Hepatocyte (in vitro differentiated cells): ENCODE measurements at regions not wholly inside any gene's neighbourhood (a gene's known extent, or its start where the extent isn't known, plus 50 kb on each side); places are given as distances from the start of the nearest gene placed in this dataset.

Source experiments
- DNase-seq: peaks from one replicate; pipeline ENCODE4 v3.0.0-alpha.2; 2016; ENCODE audit warnings: low spot score
- H2AFZ ChIP-seq: fragments of 200-600 bp; sonication (generic); 2 replicates; pipeline ENCODE4 v1.6.0; 2016; ENCODE audit warnings: antibody characterized with exemption, mild to moderate bottlenecking
- H3K27ac ChIP-seq: fragments of 200-600 bp; sonication (generic); 2 replicates; pipeline ENCODE4 v1.5.1; 2016; ENCODE audit warnings: mild to moderate bottlenecking
- H3K27me3 ChIP-seq: fragments of 200-600 bp; sonication (generic); 2 replicates; pipeline ENCODE4 v1.6.1; 2016
- H3K36me3 ChIP-seq: fragments of 200-600 bp; sonication (generic); replicated peaks from 2 replicates; pipeline ENCODE4 v1.5.1; 2016; ENCODE audit warnings: low read depth; ENCODE audit not compliant: insufficient read depth
- H3K4me1 ChIP-seq: fragments of 200-600 bp; sonication (generic); 2 replicates; pipeline ENCODE4 v1.5.1; 2016; ENCODE audit warnings: mild to moderate bottlenecking, moderate library complexity; ENCODE audit not compliant: insufficient read depth
- H3K4me2 ChIP-seq: fragments of 200-600 bp; sonication (generic); 2 replicates; pipeline ENCODE4 v1.6.0; 2016
- H3K4me3 ChIP-seq: fragments of 200-600 bp; sonication (generic); 2 replicates; pipeline ENCODE4 v1.5.1; 2016; ENCODE audit warnings: mild to moderate bottlenecking
- H3K79me2 ChIP-seq: fragments of 200-600 bp; sonication (generic); 2 replicates; pipeline ENCODE4 v1.6.0; 2017; ENCODE audit warnings: mild to moderate bottlenecking
- H3K9me2 ChIP-seq: fragments of 200-600 bp; sonication (generic); replicated peaks from 2 replicates; pipeline ENCODE4 v1.6.0; 2017; ENCODE audit warnings: mild to moderate bottlenecking; ENCODE audit not compliant: insufficient read depth
- H3K9me3 ChIP-seq: fragments of 200-600 bp; sonication (generic); 2 replicates; pipeline ENCODE4 v1.5.1; 2016; ENCODE audit warnings: low read depth, mild to moderate bottlenecking
- H4K20me1 ChIP-seq: fragments of 200-600 bp; sonication (generic); 2 replicates; pipeline ENCODE4 v1.6.0; 2016; ENCODE audit warnings: mild to moderate bottlenecking; ENCODE audit not compliant: insufficient read depth, poor library complexity, severe bottlenecking
- CTCF ChIP-seq: fragments of 200-600 bp; sonication (generic); IDR thresholded peaks from 2 replicates; pipeline ENCODE4 v1.5.1; 2016; ENCODE audit warnings: antibody characterized with exemption, mild to moderate bottlenecking; ENCODE audit not compliant: poor library complexity
- EZH2 ChIP-seq: fragments of 200-600 bp; sonication (generic); IDR thresholded peaks from 2 replicates; pipeline ENCODE4 v1.6.1; 2016; ENCODE audit warnings: antibody characterized with exemption, mild to moderate bottlenecking, borderline replicate concordance
- EZH2phosphoT487 ChIP-seq: fragments of 200-600 bp; sonication (generic); IDR thresholded peaks from one replicate; pipeline ENCODE4 v1.6.1; 2018; ENCODE audit warnings: antibody characterized with exemption, mild to moderate bottlenecking, low read depth, moderate library complexity; ENCODE audit not compliant: unreplicated experiment, severe bottlenecking
- WGBS: methylation state at CpG from one replicate; pipeline ENCODE4 v1.1.6; 2016; ENCODE audit warnings: low lambda C conversion rate; ENCODE audit errors: missing lambda C conversion rate; 5-methylcytosine and 5-hydroxymethylcytosine counted together

- Histone ChIP-seq H4K20me1 (no peaks in the 10 kb centered on the region), H3K4me3 (no peak overlapping the region), H3K4me1 (no peaks in the 10 kb centered on the region), H2AFZ (no peak overlapping the region), H3K9me2 (no peaks in the 10 kb centered on the region), H3K36me3 (no peaks in the 10 kb centered on the region), H3K27me3 (no peaks in the 10 kb centered on the region), H3K27ac (no peak overlapping the region), H3K4me2 (no peak overlapping the region), H3K9me3 (no peaks in the 10 kb centered on the region), H3K79me2 (no peaks in the 10 kb centered on the region)
- 48% methylated on average over 2 of the region's 2 CpGs for WGBS
- DNase-seq: no peak
- TF ChIP-seq CTCF: no peak
- no peak for TF ChIP-seq EZH2
- TF ChIP-seq EZH2phosphoT487: no peak
Observed at GRCh38 chr2:13819896-13820295, 812.6 kb upstream of the LRATD1 start.

- Histone ChIP-seq H3K9me3 (no peaks in the 10 kb centered on the region), H2AFZ (no peak overlapping the region), H3K79me2 (no peaks in the 10 kb centered on the region), H3K36me3 (no peaks in the 10 kb centered on the region), H3K27ac (no peak overlapping the region), H3K27me3 (no peaks in the 10 kb centered on the region), H3K4me2 (no peak overlapping the region), H3K9me2 (no peaks in the 10 kb centered on the region), H3K4me3 (no peak overlapping the region), H4K20me1 (no peaks in the 10 kb centered on the region), H3K4me1 (no peaks in the 10 kb centered on the region)
- no peak for TF ChIP-seq EZH2phosphoT487
- no peak for TF ChIP-seq EZH2
- TF ChIP-seq CTCF: no peak
- WGBS: 66% methylated on average over 4 of the region's 4 CpGs
- DNase-seq: no peak
Observed at GRCh38 chr2:13821255-13821880, 811.1 kb upstream of the LRATD1 start.

GRCh38 chr2:13822365-13822764 is 810.2 kb upstream of the LRATD1 start:
- Histone ChIP-seq H3K79me2 (no peaks in the 10 kb centered on the region), H3K4me1 (no peaks in the 10 kb centered on the region), H3K9me2 (no peaks in the 10 kb centered on the region), H3K27me3 (no peaks in the 10 kb centered on the region), H3K9me3 (no peaks in the 10 kb centered on the region), H3K27ac (no peak overlapping the region), H4K20me1 (no peaks in the 10 kb centered on the region), H2AFZ (no peak overlapping the region), H3K36me3 (no peaks in the 10 kb centered on the region), H3K4me3 (no peak overlapping the region), H3K4me2 (no peak overlapping the region)
- DNase-seq: no peak
- WGBS: 12% methylated on average over 2 of the region's 2 CpGs
- TF ChIP-seq EZH2 (no peak), CTCF (no peak), EZH2phosphoT487 (no peak)

GRCh38 chr2:13826314-13826853 is 806.1 kb upstream of the LRATD1 start:
- H3K79me2 ChIP-seq: no peaks in the 10 kb centered on the region
- H3K9me2 ChIP-seq: no peaks in the 10 kb centered on the region
- WGBS: 70% methylated on average over 5 of the region's 5 CpGs
- no peaks in the 10 kb centered on the region for H3K36me3 ChIP-seq
- TF ChIP-seq EZH2phosphoT487 (no peak), EZH2 (no peak), CTCF (no peak)
- H4K20me1 ChIP-seq: no peaks in the 10 kb centered on the region
- no peaks in the 10 kb centered on the region for H3K9me3 ChIP-seq
- no peak overlapping the region for H3K27ac ChIP-seq
- H3K4me3 ChIP-seq: no peak overlapping the region
- H2AFZ ChIP-seq: no peak overlapping the region
- H3K4me2 ChIP-seq: no peak overlapping the region
- no peaks in the 10 kb centered on the region for H3K27me3 ChIP-seq
- H3K4me1 ChIP-seq: no peaks in the 10 kb centered on the region
- DNase-seq: no peak
